ENCODE measurements at regions not wholly inside any gene's neighbourhood (a gene's known extent, or its start where the extent isn't known, plus 50 kb on each side); places are given as distances from the start of the nearest gene placed in this dataset.

GRCh38 chr7:136654406-136654805, 214.0 kb upstream of the CHRM2 start:
- TF ChIP-seq EZH2 (IDR thresholded peaks at IDR 0.05; ENCODE audit: insufficient read depth, poor library complexity, severe bottlenecking) (no peak), EZH2phosphoT487 (IDR thresholded peaks at IDR 0.05; ENCODE audit: insufficient read depth, low read depth) (no peak)

Measured in GM23248 (cell line).